Esophagus squamous epithelium (tissue), 5 donors: ENCODE measurements at regions not wholly inside any gene's neighbourhood (a gene's known extent, or its start where the extent isn't known, plus 50 kb on each side); places are given as distances from the start of the nearest gene placed in this dataset.

Experiments
- DNase-seq: peaks from one replicate; lab custom pipeline; 2025; lab: John Stamatoyannopoulos, UW
- H3K27ac ChIP-seq, 4 donors: fragments of 200-600 bp; sonication (generic); one replicate each; pipeline ENCODE4 v1.5.1; 2016 to 2019; ENCODE audit warnings: mild to moderate bottlenecking in 1 of 4
- H3K27me3 ChIP-seq, 4 donors: fragments of 200-600 bp; sonication (generic); 1 replicate in 3 of 4; 2 replicates in 1 of 4; pipeline versions ENCODE4 v1.5.1 to v1.6.0; 2017 to 2021; ENCODE audit warnings: antibody characterized with exemption in 1 of 4
- H3K36me3 ChIP-seq, 3 donors: fragments of 200-600 bp; sonication (generic); one replicate each; pipeline ENCODE4 v1.5.1; 2016 to 2019
- H3K4me1 ChIP-seq, 3 donors: fragments of 200-600 bp; sonication (generic); one replicate each; pipeline ENCODE4 v1.5.1; 2017 to 2019
- H3K4me3 ChIP-seq, 4 donors: fragments of 200-600 bp; sonication (generic); 1 replicate in 3 of 4; 2 replicates in 1 of 4; pipeline ENCODE4 v1.5.1; 2016 to 2019; ENCODE audit warnings: mild to moderate bottlenecking in 2 of 4, moderate library complexity in 1 of 4
- H3K9me3 ChIP-seq, 3 donors: fragments of 200-600 bp; sonication (generic); one replicate each; pipeline ENCODE4 v1.5.1; 2016 to 2019
- CTCF ChIP-seq, 6 experiments: fragments of 450-650 bp in 4 of 6; fragments of 200-600 bp in 2 of 6; sonication (generic) in 2 of 6; IDR thresholded peaks; one replicate each; pipeline ENCODE4 v1.5.1; 2016 to 2019; ENCODE audit warnings: antibody characterized with exemption in 6 of 6, mild to moderate bottlenecking in 4 of 6, moderate library complexity in 4 of 6
- POLR2A ChIP-seq, 4 donors: fragments of 450-650 bp; IDR thresholded peaks; one replicate each; pipeline ENCODE4 v1.6.1; 2017; ENCODE audit warnings: antibody characterized with exemption in 4 of 4, mild to moderate bottlenecking in 4 of 4, moderate library complexity in 3 of 4
- WGBS, 2 donors: methylation state at CpG; one replicate each; pipeline ENCODE4 v1.1.5; 2018; 5-methylcytosine and 5-hydroxymethylcytosine counted together
- intact Hi-C: fragments of 100-400 bp; cut with DNase I; formaldehyde crosslinking; loops from one replicate; pipeline ENCODE4 v1.15.0; 2022
- donor health status: DM: yes; HTN: yes; CAD: no.

GRCh38 chr5:155838394-155838793, 488.6 kb upstream of the SGCD start:
- H3K36me3 ChIP-seq, result no peaks in the 10 kb centered on the region
- TF ChIP-seq POLR2A (IDR thresholded peaks at IDR 0.05) (no peak), CTCF (IDR thresholded peaks at IDR 0.05) (no peak)
- no peaks in the 10 kb centered on the region for H3K27me3 ChIP-seq
- H3K4me1 ChIP-seq, result no peaks in the 10 kb centered on the region
- H3K27ac ChIP-seq, result no peak overlapping the region
- no peak for DNase-seq
- no peak overlapping the region for H3K4me3 ChIP-seq
- no peaks in the 10 kb centered on the region for H3K9me3 ChIP-seq
- intact Hi-C loops, result no loop called here
- 65 to 70% methylated on average over 2 of the region's 2 CpGs for WGBS, 2 donors

GRCh38 chr5:155839251-155840037, 487.5 kb upstream of the SGCD start:
- H3K9me3 ChIP-seq, result no peaks in the 10 kb centered on the region
- intact Hi-C loops, result no loop called here
- no peaks in the 10 kb centered on the region for H3K4me1 ChIP-seq
- no peak overlapping the region for H3K4me3 ChIP-seq
- TF ChIP-seq CTCF (IDR thresholded peaks at IDR 0.05) (no peak), POLR2A (IDR thresholded peaks at IDR 0.05) (no peak)
- DNase-seq, result no peak
- no peaks in the 10 kb centered on the region for H3K27me3 ChIP-seq
- no peak overlapping the region for H3K27ac ChIP-seq
- WGBS, 2 donors, result 61 to 75% methylated on average over 5 of the region's 5 CpGs
- H3K36me3 ChIP-seq, result no peaks in the 10 kb centered on the region

GRCh38 chr5:155844542-155844941, 482.4 kb upstream of the SGCD start:
- H3K4me3 ChIP-seq, result no peak overlapping the region
- intact Hi-C loops, result no loop called here
- WGBS, 2 donors, result 61 to 63% methylated on average over 4 of the region's 4 CpGs
- H3K36me3 ChIP-seq, result no peaks in the 10 kb centered on the region
- H3K9me3 ChIP-seq, result no peaks in the 10 kb centered on the region
- no peak overlapping the region for H3K27ac ChIP-seq
- H3K27me3 ChIP-seq, result no peaks in the 10 kb centered on the region
- no peak for TF ChIP-seq CTCF (IDR thresholded peaks at IDR 0.05)
- TF ChIP-seq POLR2A (IDR thresholded peaks at IDR 0.05), result no peak
- H3K4me1 ChIP-seq, result no peaks in the 10 kb centered on the region
- DNase-seq, result no peak

GRCh38 chr5:155850370-155850769, 476.6 kb upstream of the SGCD start:
- Histone ChIP-seq H3K36me3 (no peaks in the 10 kb centered on the region), H3K27me3 (no peaks in the 10 kb centered on the region), H3K4me3 (no peak overlapping the region), H3K27ac (no peak overlapping the region), H3K9me3 (no peaks in the 10 kb centered on the region), H3K4me1 (no peaks in the 10 kb centered on the region)
- WGBS, 2 donors, result 48 to 54% methylated on average over 3 of the region's 3 CpGs
- DNase-seq, result no peak
- intact Hi-C loops, result no loop called here
- no peak for TF ChIP-seq POLR2A (IDR thresholded peaks at IDR 0.05)
- TF ChIP-seq CTCF (IDR thresholded peaks at IDR 0.05), result no peak

- TF ChIP-seq POLR2A (IDR thresholded peaks at IDR 0.05), result no peak
- no peak for TF ChIP-seq CTCF (IDR thresholded peaks at IDR 0.05)
- Histone ChIP-seq H3K9me3 (no peaks in the 10 kb centered on the region), H3K27me3 (peaks cover 0 to 5% (median 0%) of the 10 kb centered on the region in 4 donors), H3K27ac (no peak overlapping the region), H3K4me1 (no peaks in the 10 kb centered on the region), H3K36me3 (no peaks in the 10 kb centered on the region), H3K4me3 (no peak overlapping the region)
- 56 to 64% methylated on average over 3 of the region's 3 CpGs for WGBS, 2 donors
- intact Hi-C loops, result no loop called here
- DNase-seq, result no peak
Measured at GRCh38 chr5:155866971-155867370, 460.0 kb upstream of the SGCD start.
